MCF 10A (cell line): ENCODE measurements at regions not wholly inside any gene's neighbourhood (a gene's known extent, or its start where the extent isn't known, plus 50 kb on each side); places are given as distances from the start of the nearest gene placed in this dataset.

ENCODE experiments used
- BruUV-seq: library from RNA; stranded (reverse); fragments of 400-500 nt; replicated peaks from 2 replicates; lab custom pipeline; 2021; lab: Mats Ljungman, UMichigan
- CTCF ChIA-PET: fragments of 300-600 bp; sonication (Branson Sonifier 250); formaldehyde crosslinking; extraction: SDS; loops from one replicate; lab custom pipeline; 2021; ENCODE audit warnings: antibody characterized with exemption, inconsistent platforms; lab: Yijun Ruan, JAX
- POLR2A ChIA-PET: fragments of 300-600, 350-650 bp; sonication (Branson Sonifier 250); formaldehyde crosslinking; extraction: SDS; loops from one replicate; lab custom pipeline; 2020; ENCODE audit warnings: antibody characterized with exemption, inconsistent platforms; lab: Yijun Ruan, JAX
- DNase-seq: peaks from one replicate; pipeline ENCODE4 v3.0.0-alpha.2; 2018; ENCODE audit not compliant: unreplicated experiment
- H3K27ac Mint-ChIP-seq: one replicate; pipeline ENCODE4 v1.8.0; 2022; ENCODE audit warnings: mild to moderate bottlenecking, low read depth, mixed read lengths; ENCODE audit not compliant: unreplicated experiment
- H3K27me3 Mint-ChIP-seq: one replicate; pipeline ENCODE4 v1.8.0; 2022; ENCODE audit warnings: mixed read lengths; ENCODE audit not compliant: insufficient read depth, unreplicated experiment
- H3K36me3 Mint-ChIP-seq: one replicate; pipeline ENCODE4 v1.8.0; 2022; ENCODE audit warnings: mild to moderate bottlenecking, moderate library complexity, mixed read lengths; ENCODE audit not compliant: insufficient read depth, unreplicated experiment
- H3K4me1 Mint-ChIP-seq: one replicate; pipeline ENCODE4 v1.8.0; 2022; ENCODE audit warnings: mixed read lengths; ENCODE audit not compliant: insufficient read depth, unreplicated experiment
- H3K4me3 Mint-ChIP-seq: one replicate; pipeline ENCODE4 v1.8.0; 2022; ENCODE audit warnings: mild to moderate bottlenecking, moderate library complexity, mixed read lengths; ENCODE audit not compliant: unreplicated experiment
- H3K9me3 Mint-ChIP-seq: one replicate; pipeline ENCODE4 v1.8.0; 2022; ENCODE audit warnings: mixed read lengths; ENCODE audit not compliant: unreplicated experiment
- CTCF ChIP-seq: fragments of 200-600 bp; IDR thresholded peaks from one replicate; pipeline ENCODE4 v1.8.0; 2022; ENCODE audit warnings: antibody characterized with exemption, mild to moderate bottlenecking; ENCODE audit not compliant: unreplicated experiment
- intact Hi-C: fragments of 100-400 bp; cut with micrococcal nuclease; formaldehyde crosslinking; loops from 2 replicates; pipeline ENCODE4 v1.14.1; 2022

- no peaks in the 10 kb centered on the region for H3K9me3 Mint-ChIP-seq
- H3K4me1 Mint-ChIP-seq: peaks cover 28% of the 10 kb centered on the region
- intact Hi-C loops: no loop called here
- ChIA-PET CTCF (interaction anchor here (0.7 kb wide), 1 partner anchor 1164 kb away, joined by 3 read pairs; no protein-coding TSS in a partner anchor), POLR2A (interaction anchor here (0.6 to 1.7 kb wide), 3 partner anchors 9 to 53 kb away, joined by 3 to 7 read pairs (median 3); no protein-coding TSS in a partner anchor)
- no peak for DNase-seq
- no TSS peak for BruUV-seq
- H3K27ac Mint-ChIP-seq: peak overlapping the region; percentile 46
- H3K4me3 Mint-ChIP-seq: no peak overlapping the region
- H3K36me3 Mint-ChIP-seq: no peaks in the 10 kb centered on the region
- no peaks in the 10 kb centered on the region for H3K27me3 Mint-ChIP-seq
- TF ChIP-seq CTCF: no peak
Observed at GRCh38 chr13:65912516-65912915, 1317.6 kb downstream of the PCDH9 start.

GRCh38 chr13:65911546-65912193, 1318.5 kb downstream of the PCDH9 start:
- no TSS peak for BruUV-seq
- CTCF ChIA-PET: interaction anchor here (0.6 to 0.8 kb wide), 4 partner anchors 8 to 1164 kb away, joined by 3 read pairs; no protein-coding TSS in a partner anchor
- Mint-ChIP-seq H3K27ac (peak overlapping the region; percentile 46), H3K4me1 (peaks cover 28% of the 10 kb centered on the region), H3K36me3 (no peaks in the 10 kb centered on the region), H3K4me3 (no peak overlapping the region), H3K9me3 (peaks cover 8% of the 10 kb centered on the region), H3K27me3 (no peaks in the 10 kb centered on the region)
- intact Hi-C loops: no loop called here
- TF ChIP-seq CTCF: no peak
- DNase-seq: no peak
- POLR2A ChIA-PET: no interaction called here

GRCh38 chr13:65909501-65909900, 1320.6 kb downstream of the PCDH9 start:
- Mint-ChIP-seq H3K27me3 (no peaks in the 10 kb centered on the region), H3K36me3 (no peaks in the 10 kb centered on the region), H3K9me3 (peaks cover 8% of the 10 kb centered on the region), H3K4me3 (no peak overlapping the region), H3K27ac (no peak overlapping the region), H3K4me1 (peaks cover 28% of the 10 kb centered on the region)
- BruUV-seq: no TSS peak
- no peak for DNase-seq
- CTCF ChIA-PET: no interaction called here
- intact Hi-C loops: no loop called here
- POLR2A ChIA-PET: no interaction called here
- no peak for TF ChIP-seq CTCF

GRCh38 chr13:65907666-65908525, 1322.2 kb downstream of the PCDH9 start:
- intact Hi-C loops: no loop called here
- Mint-ChIP-seq H3K27ac (no peak overlapping the region), H3K36me3 (no peaks in the 10 kb centered on the region), H3K4me1 (peaks cover 15% of the 10 kb centered on the region), H3K9me3 (peaks cover 8% of the 10 kb centered on the region), H3K4me3 (no peak overlapping the region), H3K27me3 (no peaks in the 10 kb centered on the region)
- ChIA-PET CTCF (interaction anchor here (1.0 kb wide), 1 partner anchor 17 kb away, joined by 3 read pairs; no protein-coding TSS in a partner anchor), POLR2A (interaction anchor here (0.5 to 0.8 kb wide), 2 partner anchors 9 to 26 kb away, joined by 3 read pairs; no protein-coding TSS in a partner anchor)
- TF ChIP-seq CTCF: no peak
- no peak for DNase-seq
- no TSS peak for BruUV-seq
